ENCODE measurements at regions not wholly inside any gene's neighbourhood (a gene's known extent, or its start where the extent isn't known, plus 50 kb on each side); places are given as distances from the start of the nearest gene placed in this dataset.

- TF ChIP-seq, protein P1, sequence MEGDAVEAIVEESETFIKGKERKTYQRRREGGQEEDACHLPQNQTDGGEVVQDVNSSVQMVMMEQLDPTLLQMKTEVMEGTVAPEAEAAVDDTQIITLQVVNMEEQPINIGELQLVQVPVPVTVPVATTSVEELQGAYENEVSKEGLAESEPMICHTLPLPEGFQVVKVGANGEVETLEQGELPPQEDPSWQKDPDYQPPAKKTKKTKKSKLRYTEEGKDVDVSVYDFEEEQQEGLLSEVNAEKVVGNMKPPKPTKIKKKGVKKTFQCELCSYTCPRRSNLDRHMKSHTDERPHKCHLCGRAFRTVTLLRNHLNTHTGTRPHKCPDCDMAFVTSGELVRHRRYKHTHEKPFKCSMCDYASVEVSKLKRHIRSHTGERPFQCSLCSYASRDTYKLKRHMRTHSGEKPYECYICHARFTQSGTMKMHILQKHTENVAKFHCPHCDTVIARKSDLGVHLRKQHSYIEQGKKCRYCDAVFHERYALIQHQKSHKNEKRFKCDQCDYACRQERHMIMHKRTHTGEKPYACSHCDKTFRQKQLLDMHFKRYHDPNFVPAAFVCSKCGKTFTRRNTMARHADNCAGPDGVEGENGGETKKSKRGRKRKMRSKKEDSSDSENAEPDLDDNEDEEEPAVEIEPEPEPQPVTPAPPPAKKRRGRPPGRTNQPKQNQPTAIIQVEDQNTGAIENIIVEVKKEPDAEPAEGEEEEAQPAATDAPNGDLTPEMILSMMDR (IDR thresholded peaks at IDR 0.05): no peak
- TF ChIP-seq POLR2A (IDR thresholded peaks at IDR 0.05) (no peak), EP300 (IDR thresholded peaks at IDR 0.05) (no peak)
These were observed 350.6 kb downstream of the SH3GL2 start for GRCh38 chr9:17929506-17929905.

Data from tibial nerve (tissue), 4 donors.